Breast epithelium (tissue), 4 donors: ENCODE measurements at regions not wholly inside any gene's neighbourhood (a gene's known extent, or its start where the extent isn't known, plus 50 kb on each side); places are given as distances from the start of the nearest gene placed in this dataset.

Source experiments
- DNase-seq, 2 donors: peaks; one replicate each; pipeline ENCODE4 v3.0.0-alpha.2; 2019; ENCODE audit warnings: low spot score in 2 of 2
- H3K27ac ChIP-seq, 2 donors: fragments of 200-600 bp; sonication (generic) in 1 of 2; one replicate each; pipeline ENCODE4 v1.5.1; 2016 to 2019; ENCODE audit warnings: mild to moderate bottlenecking in 1 of 2
- H3K27me3 ChIP-seq, 2 donors: fragments of 200-600 bp; sonication (generic) in 1 of 2; one replicate each; pipeline versions ENCODE4 v1.5.1 to v1.6.0; 2017 to 2019; ENCODE audit warnings: control low read depth in 1 of 2, mild to moderate bottlenecking in 1 of 2
- H3K36me3 ChIP-seq: fragments of 200-600 bp; one replicate; pipeline ENCODE4 v1.5.1; 2019
- H3K4me1 ChIP-seq, 2 donors: fragments of 200-600 bp; sonication (generic); one replicate each; pipeline ENCODE4 v1.5.1; 2016 to 2019; ENCODE audit warnings: control low read depth in 1 of 2
- H3K4me3 ChIP-seq, 3 donors: fragments of 200-600 bp; sonication (generic); 1 replicate in 2 of 3; 2 replicates in 1 of 3; pipeline ENCODE4 v1.5.1; 2016 to 2019; ENCODE audit warnings: mild to moderate bottlenecking in 3 of 3, moderate library complexity in 2 of 3
- H3K9me3 ChIP-seq, 2 donors: fragments of 200-600 bp; sonication (generic) in 1 of 2; one replicate each; pipeline ENCODE4 v1.5.1; 2016 to 2019; ENCODE audit warnings: control low read depth in 1 of 2
- POLR2A ChIP-seq: fragments of 450-650 bp; IDR thresholded peaks from one replicate; pipeline ENCODE4 v1.6.1; 2016; ENCODE audit warnings: antibody characterized with exemption, mild to moderate bottlenecking, moderate library complexity
- POLR2AphosphoS5 ChIP-seq, 3 donors: sonication (generic); formaldehyde crosslinking; IDR thresholded peaks; one replicate each; pipeline ENCODE4 v1.6.1; 2017; ENCODE audit warnings: antibody characterized with exemption in 3 of 3
- intact Hi-C: fragments of 100-400 bp; cut with DNase I; formaldehyde crosslinking; loops from one replicate; pipeline ENCODE4 v1.15.1; 2023; ENCODE audit warnings: low total_unique reads
- TF ChIP-seq, protein P1 (sequence below), 3 donors: fragments of 450-650 bp; IDR thresholded peaks; one replicate each; pipeline ENCODE4 v1.5.1; 2016 to 2017; ENCODE audit warnings: antibody characterized with exemption in 3 of 3, mild to moderate bottlenecking in 3 of 3, moderate library complexity in 3 of 3

GRCh38 chr9:117809751-117810150 is 105.5 kb downstream of the TLR4 start:
- DNase-seq: no peak
- Histone ChIP-seq H3K27ac (no peak overlapping the region), H3K9me3 (no peaks in the 10 kb centered on the region), H3K4me3 (no peak overlapping the region), H3K27me3 (no peaks in the 10 kb centered on the region), H3K4me1 (no peaks in the 10 kb centered on the region), H3K36me3 (no peaks in the 10 kb centered on the region)
- TF ChIP-seq POLR2A (no peak), POLR2AphosphoS5 (IDR thresholded peaks at IDR 0.05) (no peak)
- TF ChIP-seq, protein P1, sequence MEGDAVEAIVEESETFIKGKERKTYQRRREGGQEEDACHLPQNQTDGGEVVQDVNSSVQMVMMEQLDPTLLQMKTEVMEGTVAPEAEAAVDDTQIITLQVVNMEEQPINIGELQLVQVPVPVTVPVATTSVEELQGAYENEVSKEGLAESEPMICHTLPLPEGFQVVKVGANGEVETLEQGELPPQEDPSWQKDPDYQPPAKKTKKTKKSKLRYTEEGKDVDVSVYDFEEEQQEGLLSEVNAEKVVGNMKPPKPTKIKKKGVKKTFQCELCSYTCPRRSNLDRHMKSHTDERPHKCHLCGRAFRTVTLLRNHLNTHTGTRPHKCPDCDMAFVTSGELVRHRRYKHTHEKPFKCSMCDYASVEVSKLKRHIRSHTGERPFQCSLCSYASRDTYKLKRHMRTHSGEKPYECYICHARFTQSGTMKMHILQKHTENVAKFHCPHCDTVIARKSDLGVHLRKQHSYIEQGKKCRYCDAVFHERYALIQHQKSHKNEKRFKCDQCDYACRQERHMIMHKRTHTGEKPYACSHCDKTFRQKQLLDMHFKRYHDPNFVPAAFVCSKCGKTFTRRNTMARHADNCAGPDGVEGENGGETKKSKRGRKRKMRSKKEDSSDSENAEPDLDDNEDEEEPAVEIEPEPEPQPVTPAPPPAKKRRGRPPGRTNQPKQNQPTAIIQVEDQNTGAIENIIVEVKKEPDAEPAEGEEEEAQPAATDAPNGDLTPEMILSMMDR (IDR thresholded peaks at IDR 0.05): no peak
- intact Hi-C loops: no loop called here

DNA sequence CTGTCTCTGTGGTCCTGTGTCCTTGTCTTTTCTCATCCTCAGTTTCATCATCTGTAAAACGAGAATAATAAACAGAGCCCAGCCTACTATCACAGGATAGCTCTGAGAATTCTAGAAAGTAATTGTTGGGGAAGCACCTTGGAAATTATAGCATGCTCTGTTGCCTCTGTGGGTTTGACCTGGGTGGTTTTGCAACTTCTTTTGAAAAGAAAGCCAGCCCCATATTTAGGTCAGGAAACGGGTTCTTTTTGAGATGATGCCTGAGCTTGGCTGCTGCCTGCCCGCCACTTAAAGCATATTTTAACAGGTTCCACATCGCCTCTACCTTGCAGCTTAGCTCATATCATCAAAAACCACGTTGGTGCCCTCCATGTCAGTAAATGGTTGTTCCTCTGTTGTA is 111.1 kb downstream of the TLR4 start:
- Histone ChIP-seq H3K4me1 (no peaks in the 10 kb centered on the region), H3K9me3 (no peaks in the 10 kb centered on the region), H3K36me3 (no peaks in the 10 kb centered on the region), H3K27me3 (no peaks in the 10 kb centered on the region), H3K4me3 (no peak overlapping the region), H3K27ac (no peak overlapping the region)
- intact Hi-C loops: no loop called here
- no peak for DNase-seq
- TF ChIP-seq POLR2AphosphoS5 (IDR thresholded peaks at IDR 0.05) (no peak), POLR2A (no peak)
- TF ChIP-seq, protein P1 (IDR thresholded peaks at IDR 0.05): no peak

DNA sequence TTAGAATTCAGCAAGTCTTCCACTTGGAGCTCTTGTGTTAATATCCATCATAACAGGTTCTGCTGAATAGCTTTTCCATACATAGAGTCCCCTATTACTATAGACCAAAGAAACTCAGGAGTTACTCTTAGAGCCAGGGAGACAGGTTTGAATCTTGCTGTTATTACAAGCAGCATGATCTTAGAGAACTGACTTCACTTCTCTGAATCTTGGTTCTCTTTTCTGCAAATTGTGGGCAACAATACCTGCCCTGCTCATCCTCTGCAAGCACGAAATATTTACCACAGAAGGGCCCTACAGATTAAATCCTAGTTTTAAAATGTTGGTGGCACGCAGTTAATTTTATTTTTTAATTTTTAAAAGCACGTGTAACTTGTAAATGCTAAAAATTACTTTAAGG is 111.7 kb downstream of the TLR4 start:
- H3K4me1 ChIP-seq: no peaks in the 10 kb centered on the region
- DNase-seq: no peak
- no peaks in the 10 kb centered on the region for H3K9me3 ChIP-seq
- H3K27me3 ChIP-seq: no peaks in the 10 kb centered on the region
- TF ChIP-seq POLR2AphosphoS5 (IDR thresholded peaks at IDR 0.05) (no peak), POLR2A (no peak)
- TF ChIP-seq, protein P1 (IDR thresholded peaks at IDR 0.05): no peak
- intact Hi-C loops: no loop called here
- no peak overlapping the region for H3K27ac ChIP-seq
- no peaks in the 10 kb centered on the region for H3K36me3 ChIP-seq
- no peak overlapping the region for H3K4me3 ChIP-seq

- Histone ChIP-seq H3K36me3 (no peaks in the 10 kb centered on the region), H3K27me3 (no peaks in the 10 kb centered on the region), H3K4me3 (no peak overlapping the region), H3K27ac (no peak overlapping the region), H3K9me3 (no peaks in the 10 kb centered on the region), H3K4me1 (no peaks in the 10 kb centered on the region)
- intact Hi-C loops: no loop called here
- TF ChIP-seq POLR2AphosphoS5 (IDR thresholded peaks at IDR 0.05) (no peak), POLR2A (no peak)
- TF ChIP-seq, protein P1 (IDR thresholded peaks at IDR 0.05): no peak
- DNase-seq: no peak
Measured at GRCh38 chr9:117821954-117822353, 117.8 kb downstream of the TLR4 start.

DNA sequence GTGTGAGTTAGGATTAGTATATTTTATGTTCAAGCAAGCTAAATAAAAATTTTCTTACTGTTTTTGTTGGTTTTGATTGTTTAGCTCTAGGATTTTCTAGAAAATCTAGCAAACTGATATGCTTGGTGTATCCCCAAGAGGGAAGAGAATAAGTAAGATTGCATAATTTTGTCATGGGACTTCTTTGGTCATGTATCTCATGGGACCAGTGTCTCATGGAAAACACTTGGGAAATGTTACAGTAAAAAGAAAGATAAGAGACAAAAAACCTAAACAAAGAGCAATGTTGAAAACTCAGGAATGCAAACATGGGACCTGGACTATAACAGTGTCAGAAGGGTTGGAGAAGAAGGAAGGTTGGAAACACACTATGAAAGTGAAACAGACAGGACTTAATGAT is 119.4 kb downstream of the TLR4 start:
- Histone ChIP-seq H3K36me3 (no peaks in the 10 kb centered on the region), H3K4me1 (no peaks in the 10 kb centered on the region), H3K27ac (no peak overlapping the region), H3K27me3 (no peaks in the 10 kb centered on the region), H3K9me3 (no peaks in the 10 kb centered on the region), H3K4me3 (no peak overlapping the region)
- no peak for DNase-seq
- intact Hi-C loops: no loop called here
- TF ChIP-seq, protein P1 (IDR thresholded peaks at IDR 0.05): no peak
- TF ChIP-seq POLR2A (no peak), POLR2AphosphoS5 (IDR thresholded peaks at IDR 0.05) (no peak)
